ENCODE measurements at regions not wholly inside any gene's neighbourhood (a gene's known extent, or its start where the extent isn't known, plus 50 kb on each side); places are given as distances from the start of the nearest gene placed in this dataset.

DNA sequence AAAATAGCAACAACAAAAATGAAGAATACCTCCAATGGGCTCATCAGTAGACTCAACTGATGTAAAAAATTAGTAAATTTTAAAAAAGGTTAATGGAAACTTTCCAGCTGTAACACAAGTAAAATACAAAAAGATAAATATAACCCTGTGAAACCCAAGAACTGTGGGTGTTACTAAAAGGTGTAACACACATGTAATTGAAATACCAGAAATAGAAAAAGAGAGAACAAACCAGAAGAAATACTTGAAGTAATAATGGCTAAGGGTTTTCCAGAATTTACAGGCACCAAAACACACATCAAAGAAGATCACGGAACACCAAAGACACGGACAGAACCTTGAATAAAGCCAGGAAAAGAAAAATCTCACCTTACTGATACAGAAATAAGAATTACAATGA is 590.6 kb upstream of the RAB6C start (continued):
- TF ChIP-seq CHD2 (IDR thresholded peaks at IDR 0.05; ENCODE audit: low read length, partially characterized antibody) (no peak), FOXM1 (IDR thresholded peaks at IDR 0.05; ENCODE audit: low read depth) (no peak), NFIC (IDR thresholded peaks at IDR 0.05; ENCODE audit: borderline replicate concordance) (no peak), MXI1 (IDR thresholded peaks at IDR 0.05; ENCODE audit: low read depth, low read length) (no peak), GABPA (IDR thresholded peaks at IDR 0.05; ENCODE audit: low read depth) (no peak), YY1 (IDR thresholded peaks at IDR 0.05; ENCODE audit: low read depth) (no peak)
- TF ChIP-seq, protein P1, sequence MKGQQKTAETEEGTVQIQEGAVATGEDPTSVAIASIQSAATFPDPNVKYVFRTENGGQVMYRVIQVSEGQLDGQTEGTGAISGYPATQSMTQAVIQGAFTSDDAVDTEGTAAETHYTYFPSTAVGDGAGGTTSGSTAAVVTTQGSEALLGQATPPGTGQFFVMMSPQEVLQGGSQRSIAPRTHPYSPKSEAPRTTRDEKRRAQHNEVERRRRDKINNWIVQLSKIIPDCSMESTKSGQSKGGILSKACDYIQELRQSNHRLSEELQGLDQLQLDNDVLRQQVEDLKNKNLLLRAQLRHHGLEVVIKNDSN (IDR thresholded peaks at IDR 0.05; ENCODE audit: borderline replicate concordance, low read depth): no peak

DNA sequence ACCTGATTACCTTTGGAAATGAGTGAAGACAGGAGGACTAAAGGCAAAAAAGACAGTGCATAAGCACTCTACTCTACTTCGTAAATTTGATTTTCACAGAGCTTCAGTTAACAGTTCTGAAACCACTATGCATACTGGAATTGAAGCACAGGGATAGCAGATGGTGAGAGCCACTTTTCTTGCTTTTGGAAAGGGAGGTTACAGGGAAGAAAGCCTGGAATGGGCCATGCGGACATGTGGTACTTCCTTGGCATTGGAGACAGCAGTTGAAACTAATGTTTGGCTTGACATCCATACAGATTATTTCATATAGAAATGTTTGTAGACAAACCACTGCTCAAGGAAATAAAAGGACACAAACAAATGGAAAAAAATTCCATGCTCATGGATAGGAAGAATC is 585.6 kb upstream of the RAB6C start:
- CTCF ChIA-PET: no interaction called here
- WGBS (ENCODE audit: low lambda C conversion rate): 31% methylated on average over 2 of the region's 2 CpGs

More for the DNA sequence above, 585.6 kb upstream of the RAB6C start:
- TF ChIP-seq, protein P2, sequence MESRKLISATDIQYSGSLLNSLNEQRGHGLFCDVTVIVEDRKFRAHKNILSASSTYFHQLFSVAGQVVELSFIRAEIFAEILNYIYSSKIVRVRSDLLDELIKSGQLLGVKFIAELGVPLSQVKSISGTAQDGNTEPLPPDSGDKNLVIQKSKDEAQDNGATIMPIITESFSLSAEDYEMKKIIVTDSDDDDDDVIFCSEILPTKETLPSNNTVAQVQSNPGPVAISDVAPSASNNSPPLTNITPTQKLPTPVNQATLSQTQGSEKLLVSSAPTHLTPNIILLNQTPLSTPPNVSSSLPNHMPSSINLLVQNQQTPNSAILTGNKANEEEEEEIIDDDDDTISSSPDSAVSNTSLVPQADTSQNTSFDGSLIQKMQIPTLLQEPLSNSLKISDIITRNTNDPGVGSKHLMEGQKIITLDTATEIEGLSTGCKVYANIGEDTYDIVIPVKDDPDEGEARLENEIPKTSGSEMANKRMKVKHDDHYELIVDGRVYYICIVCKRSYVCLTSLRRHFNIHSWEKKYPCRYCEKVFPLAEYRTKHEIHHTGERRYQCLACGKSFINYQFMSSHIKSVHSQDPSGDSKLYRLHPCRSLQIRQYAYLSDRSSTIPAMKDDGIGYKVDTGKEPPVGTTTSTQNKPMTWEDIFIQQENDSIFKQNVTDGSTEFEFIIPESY (IDR thresholded peaks at IDR 0.05; ENCODE audit: borderline replicate concordance, low read depth): no peak
- TF ChIP-seq JUND (IDR thresholded peaks at IDR 0.05) (no peak), GABPA (IDR thresholded peaks at IDR 0.05; ENCODE audit: low read depth) (no peak), FOXM1 (IDR thresholded peaks at IDR 0.05; ENCODE audit: low read depth) (no peak), RAD21 (IDR thresholded peaks at IDR 0.05; ENCODE audit: low read length) (no peak), EP300 (IDR thresholded peaks at IDR 0.05; ENCODE audit: borderline replicate concordance in 1 of 2, low read depth in 1 of 2, low read length in 1 of 2) (no peak), RXRA (IDR thresholded peaks at IDR 0.05; ENCODE audit: borderline replicate concordance, low read depth) (no peak), SMC3 (IDR thresholded peaks at IDR 0.05; ENCODE audit: low read depth, low read length) (no peak)
- TF ChIP-seq, protein P3, sequence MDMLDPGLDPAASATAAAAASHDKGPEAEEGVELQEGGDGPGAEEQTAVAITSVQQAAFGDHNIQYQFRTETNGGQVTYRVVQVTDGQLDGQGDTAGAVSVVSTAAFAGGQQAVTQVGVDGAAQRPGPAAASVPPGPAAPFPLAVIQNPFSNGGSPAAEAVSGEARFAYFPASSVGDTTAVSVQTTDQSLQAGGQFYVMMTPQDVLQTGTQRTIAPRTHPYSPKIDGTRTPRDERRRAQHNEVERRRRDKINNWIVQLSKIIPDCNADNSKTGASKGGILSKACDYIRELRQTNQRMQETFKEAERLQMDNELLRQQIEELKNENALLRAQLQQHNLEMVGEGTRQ (IDR thresholded peaks at IDR 0.05; ENCODE audit: borderline replicate concordance, low read depth, low read length): no peak
- POLR2A ChIA-PET: no interaction called here
- Histone ChIP-seq H3K4me3 (ENCODE audit: low read depth in 2 of 2, low read length in 1 of 2) (no peak overlapping the region), H3K9me2 (no peaks in the 10 kb centered on the region), H3K27ac (ENCODE audit: low read depth in 2 of 2, low read length in 1 of 2) (no peak overlapping the region), H3K9me3 (no peaks in the 10 kb centered on the region), H3K9ac (no peak overlapping the region), H3K79me2 (ENCODE audit: insufficient read depth) (no peaks in the 10 kb centered on the region), H4K20me1 (ENCODE audit: insufficient read depth) (no peaks in the 10 kb centered on the region), H3K4me2 (no peak overlapping the region), H3K27me3 (ENCODE audit: insufficient read depth) (no peaks in the 10 kb centered on the region), H3F3A (replicated peaks; ENCODE audit: insufficient read depth) (no peaks in the 10 kb centered on the region), H2AFZ (ENCODE audit: low read depth) (no peak overlapping the region), H3K4me1 (ENCODE audit: control insufficient read depth in 1 of 2, insufficient read depth in 2 of 2, low read depth in 1 of 2, low read length in 1 of 2) (no peaks in the 10 kb centered on the region), H3K36me3 (replicated peaks in 1 of 2; ENCODE audit: control insufficient read depth in 1 of 2, insufficient read depth in 2 of 2, low read length in 1 of 2) (no peaks in the 10 kb centered on the region)
- no peak for DNase-seq

Data from SK-N-SH (cell line).